RWPE2 (cell line): ENCODE measurements at regions not wholly inside any gene's neighbourhood (a gene's known extent, or its start where the extent isn't known, plus 50 kb on each side); places are given as distances from the start of the nearest gene placed in this dataset.

Source experiments
- ATAC-seq: fragments of 200-7000 bp; cut with Tn5 transposase; 3 replicates; pipeline ENCODE4 v1.9.1; 2021; ENCODE audit warnings: low read depth
- DNase-seq: peaks from one replicate; pipeline ENCODE4 v3.0.0-alpha.2; 2020; ENCODE audit warnings: low spot score
- H3K27ac ChIP-seq: fragments of 450-650 bp; 2 replicates; pipeline ENCODE4 v1.5.1; 2017; ENCODE audit warnings: mild to moderate bottlenecking; ENCODE audit not compliant: poor library complexity, severe bottlenecking
- H3K27me3 ChIP-seq: fragments of 250-450 bp; sonication (Bioruptor Pico); 2 replicates; pipeline ENCODE4 v1.5.1; 2021; ENCODE audit warnings: mild to moderate bottlenecking, moderate library complexity; ENCODE audit not compliant: insufficient read depth, poor library complexity, severe bottlenecking
- H3K36me3 ChIP-seq: fragments of 250-450 bp; sonication (Bioruptor Pico); 2 replicates; pipeline ENCODE4 v1.5.1; 2020; ENCODE audit warnings: low read depth, mild to moderate bottlenecking, moderate library complexity
- H3K4me1 ChIP-seq: fragments of 250-450 bp; sonication (Bioruptor Pico); 2 replicates; pipeline ENCODE4 v1.5.1; 2021; ENCODE audit warnings: mild to moderate bottlenecking, moderate library complexity; ENCODE audit not compliant: insufficient read depth, poor library complexity, severe bottlenecking
- H3K4me3 ChIP-seq: fragments of 250-450 bp; sonication (Bioruptor Pico); 2 replicates; pipeline ENCODE4 v1.5.1; 2021; ENCODE audit warnings: mild to moderate bottlenecking, moderate library complexity; ENCODE audit not compliant: severe bottlenecking
- H3K9me3 ChIP-seq: fragments of 250-450 bp; sonication (Bioruptor Pico); 2 replicates; pipeline ENCODE4 v1.5.1; 2021; ENCODE audit warnings: mild to moderate bottlenecking, moderate library complexity; ENCODE audit not compliant: severe bottlenecking
- CTCF ChIP-seq: fragments of 450-650 bp; IDR thresholded peaks from one replicate; pipeline ENCODE4 v1.5.1; 2017; ENCODE audit warnings: mild to moderate bottlenecking, moderate library complexity; ENCODE audit not compliant: poor library complexity, severe bottlenecking

GRCh38 chr3:177354466-177354865 lies 157.2 kb upstream of the TBL1XR1 start:
- ATAC-seq (no peak), DNase-seq (no peak)
- H3K9me3 ChIP-seq, result no peaks in the 10 kb centered on the region
- no peak overlapping the region for H3K27ac ChIP-seq
- H3K4me3 ChIP-seq, result no peak overlapping the region
- H3K27me3 ChIP-seq, result no peaks in the 10 kb centered on the region
- peaks cover 32% of the 10 kb centered on the region for H3K4me1 ChIP-seq
- H3K36me3 ChIP-seq, result no peaks in the 10 kb centered on the region
- TF ChIP-seq CTCF, result no peak

GRCh38 chr3:177356113-177356512 lies 158.8 kb upstream of the TBL1XR1 start:
- DNase-seq (no peak), ATAC-seq (no peak)
- TF ChIP-seq CTCF, result no peak
- Histone ChIP-seq H3K4me1 (peaks cover 41% of the 10 kb centered on the region), H3K9me3 (no peaks in the 10 kb centered on the region), H3K27me3 (no peaks in the 10 kb centered on the region), H3K4me3 (no peak overlapping the region), H3K36me3 (no peaks in the 10 kb centered on the region), H3K27ac (peak overlapping the region; percentile 94)

- TF ChIP-seq CTCF, result no peak
- Histone ChIP-seq H3K36me3 (no peaks in the 10 kb centered on the region), H3K4me1 (peaks cover 41% of the 10 kb centered on the region), H3K27ac (peak overlapping the region; percentile 94), H3K27me3 (no peaks in the 10 kb centered on the region), H3K4me3 (no peak overlapping the region), H3K9me3 (no peaks in the 10 kb centered on the region)
- ATAC-seq, result no peak
- no peak for DNase-seq
Observed at GRCh38 chr3:177356952-177357351, 159.7 kb upstream of the TBL1XR1 start.

- H3K4me1 ChIP-seq, result peaks cover 41% of the 10 kb centered on the region
- H3K27me3 ChIP-seq, result no peaks in the 10 kb centered on the region
- H3K36me3 ChIP-seq, result no peaks in the 10 kb centered on the region
- no peak for TF ChIP-seq CTCF
- peak; percentile 71 for DNase-seq
- ATAC-seq, result peak; percentile 79
- no peaks in the 10 kb centered on the region for H3K9me3 ChIP-seq
- H3K27ac ChIP-seq, result peak overlapping the region; percentile 94
- no peak overlapping the region for H3K4me3 ChIP-seq
Observed at GRCh38 chr3:177357352-177358090, 160.2 kb upstream of the TBL1XR1 start.
